Astrocyte (in vitro differentiated cells and primary cell): ENCODE measurements at regions not wholly inside any gene's neighbourhood (a gene's known extent, or its start where the extent isn't known, plus 50 kb on each side); places are given as distances from the start of the nearest gene placed in this dataset.

ENCODE experiments used
- CTCF ChIP-seq: IDR thresholded peaks from 2 replicates; pipeline ENCODE4 v1.5.1; 2011; ENCODE audit warnings: low read depth, mild to moderate bottlenecking, inconsistent platforms, low read length, moderate library complexity; ENCODE audit not compliant: insufficient read depth
- EZH2 ChIP-seq: IDR thresholded peaks from 2 replicates; pipeline ENCODE4 v1.6.1; 2012; ENCODE audit warnings: mild to moderate bottlenecking, low read length, inconsistent platforms; ENCODE audit not compliant: insufficient read depth

- TF ChIP-seq CTCF (no peak), EZH2 (no peak)
These were observed 126.4 kb upstream of the NCK2 start for GRCh38 chr2:105618351-105618659.
